Neural progenitor cell (in vitro differentiated cells): ENCODE measurements at regions not wholly inside any gene's neighbourhood (a gene's known extent, or its start where the extent isn't known, plus 50 kb on each side); places are given as distances from the start of the nearest gene placed in this dataset.

Source experiments
- DNase-seq: peaks from one replicate; pipeline ENCODE4 v3.0.0-alpha.2; 2016; ENCODE audit warnings: low spot score
- H2AFZ ChIP-seq: fragments of 200-600 bp; sonication (generic); replicated peaks from 2 replicates; pipeline ENCODE4 v1.6.1; 2016; ENCODE audit warnings: antibody characterized with exemption
- H3F3A ChIP-seq: fragments of 200-600 bp; sonication (generic); 2 replicates; pipeline ENCODE4 v1.6.1; 2016; ENCODE audit warnings: antibody characterized with exemption, low read depth
- H3K27ac ChIP-seq: fragments of 200-600 bp; sonication (generic); 2 replicates; pipeline ENCODE4 v1.5.1; 2016; ENCODE audit warnings: mild to moderate bottlenecking
- H3K27me3 ChIP-seq: fragments of 200-600 bp; sonication (generic); 2 replicates; pipeline ENCODE4 v1.6.1; 2016; ENCODE audit warnings: mild to moderate bottlenecking, moderate library complexity
- H3K36me3 ChIP-seq: fragments of 200-600 bp; sonication (generic); 2 replicates; pipeline ENCODE4 v1.5.1; 2016
- H3K4me1 ChIP-seq: fragments of 200-600 bp; sonication (generic); 2 replicates; pipeline ENCODE4 v1.6.1; 2016; ENCODE audit warnings: mixed run types
- H3K4me2 ChIP-seq: fragments of 200-600 bp; sonication (generic); 2 replicates; pipeline ENCODE4 v1.6.1; 2016
- H3K4me3 ChIP-seq: fragments of 200-600 bp; sonication (generic); 2 replicates; pipeline ENCODE4 v1.5.1; 2016
- H3K79me2 ChIP-seq: fragments of 200-600 bp; sonication (generic); 2 replicates; pipeline ENCODE4 v1.6.1; 2016; ENCODE audit warnings: low read depth
- H3K9ac ChIP-seq: fragments of 200-600 bp; sonication (generic); 2 replicates; pipeline ENCODE4 v1.6.1; 2016
- H3K9me3 ChIP-seq: fragments of 200-600 bp; sonication (generic); 2 replicates; pipeline ENCODE4 v1.5.1; 2016; ENCODE audit warnings: low read depth
- H4K20me1 ChIP-seq: fragments of 200-600 bp; sonication (generic); 2 replicates; pipeline ENCODE4 v1.6.1; 2016; ENCODE audit warnings: low read depth
- H3K27ac Mint-ChIP-seq: 3 replicates; pipeline ENCODE4 v1.8.0; 2021; ENCODE audit warnings: mixed read lengths
- H3K27me3 Mint-ChIP-seq: 2 replicates; pipeline ENCODE4 v1.8.0; 2022; ENCODE audit warnings: low read depth, mild to moderate bottlenecking, inconsistent platforms, moderate library complexity, mixed read lengths; ENCODE audit not compliant: insufficient read depth
- H3K36me3 Mint-ChIP-seq: 3 replicates; pipeline ENCODE4 v1.8.0; 2021; ENCODE audit warnings: mixed read lengths
- H3K4me1 Mint-ChIP-seq: 3 replicates; pipeline ENCODE4 v1.8.0; 2021; ENCODE audit warnings: mixed read lengths
- H3K4me3 Mint-ChIP-seq: 3 replicates; pipeline ENCODE4 v1.8.0; 2021; ENCODE audit warnings: mild to moderate bottlenecking, moderate library complexity, mixed read lengths
- H3K9me3 Mint-ChIP-seq: 3 replicates; pipeline ENCODE4 v1.8.0; 2020; ENCODE audit warnings: mixed read lengths
- CTCF ChIP-seq: fragments of 200-600 bp; sonication (generic); IDR thresholded peaks from 2 replicates; pipeline ENCODE4 v1.5.1; 2017; ENCODE audit warnings: antibody characterized with exemption, mild to moderate bottlenecking
- EZH2 ChIP-seq: fragments of 200-600 bp; sonication (generic); IDR thresholded peaks from 2 replicates; pipeline ENCODE4 v1.6.1; 2017; ENCODE audit warnings: antibody characterized with exemption, mild to moderate bottlenecking, moderate library complexity
- EZH2phosphoT487 ChIP-seq: fragments of 200-600 bp; sonication (generic); IDR thresholded peaks from 2 replicates; pipeline ENCODE4 v1.6.1; 2017; ENCODE audit warnings: antibody characterized with exemption

GRCh38 chr4:100963627-100964026 lies 383.7 kb downstream of the PPP3CA start:
- H3K36me3 Mint-ChIP-seq, result no peaks in the 10 kb centered on the region
- H4K20me1 ChIP-seq, result no peaks in the 10 kb centered on the region
- no peaks in the 10 kb centered on the region for H3F3A ChIP-seq
- H3K4me1 Mint-ChIP-seq, result no peaks in the 10 kb centered on the region
- H3K4me2 ChIP-seq, result no peak overlapping the region
- H3K9me3 ChIP-seq, result no peaks in the 10 kb centered on the region
- DNase-seq, result no peak
- no peak overlapping the region for H3K9ac ChIP-seq
- H3K4me3 ChIP-seq, result no peak overlapping the region
- no peaks in the 10 kb centered on the region for H3K27me3 Mint-ChIP-seq
- H3K27ac ChIP-seq, result no peak overlapping the region
- no peak overlapping the region for H3K4me3 Mint-ChIP-seq
- H2AFZ ChIP-seq, result no peak overlapping the region
- H3K27me3 ChIP-seq, result no peaks in the 10 kb centered on the region
- H3K4me1 ChIP-seq, result peaks cover 4% of the 10 kb centered on the region
- H3K9me3 Mint-ChIP-seq, result peaks cover 2% of the 10 kb centered on the region
- TF ChIP-seq CTCF (no peak), EZH2 (no peak), EZH2phosphoT487 (no peak)
- no peaks in the 10 kb centered on the region for H3K36me3 ChIP-seq
- H3K27ac Mint-ChIP-seq, result no peak overlapping the region
- H3K79me2 ChIP-seq, result no peaks in the 10 kb centered on the region

- no peaks in the 10 kb centered on the region for H3F3A ChIP-seq
- no peak overlapping the region for H3K27ac ChIP-seq
- H3K4me1 ChIP-seq, result peaks cover 4% of the 10 kb centered on the region
- Mint-ChIP-seq H3K36me3 (no peaks in the 10 kb centered on the region), H3K27ac (no peak overlapping the region), H3K27me3 (no peaks in the 10 kb centered on the region), H3K9me3 (peaks cover 2% of the 10 kb centered on the region), H3K4me3 (no peak overlapping the region), H3K4me1 (no peaks in the 10 kb centered on the region)
- H3K9ac ChIP-seq, result no peak overlapping the region
- H3K4me2 ChIP-seq, result no peak overlapping the region
- no peak for DNase-seq
- H3K27me3 ChIP-seq, result no peaks in the 10 kb centered on the region
- no peak overlapping the region for H3K4me3 ChIP-seq
- TF ChIP-seq EZH2phosphoT487 (no peak), EZH2 (no peak), CTCF (no peak)
- no peaks in the 10 kb centered on the region for H3K36me3 ChIP-seq
- H2AFZ ChIP-seq, result no peak overlapping the region
- no peaks in the 10 kb centered on the region for H3K79me2 ChIP-seq
- no peaks in the 10 kb centered on the region for H4K20me1 ChIP-seq
- H3K9me3 ChIP-seq, result no peaks in the 10 kb centered on the region
Observed at GRCh38 chr4:100962698-100963097, 384.6 kb downstream of the PPP3CA start.

GRCh38 chr4:100960232-100960631 lies 387.1 kb downstream of the PPP3CA start:
- no peaks in the 10 kb centered on the region for H3K27me3 ChIP-seq
- TF ChIP-seq CTCF, result no peak
- TF ChIP-seq EZH2phosphoT487, result no peak
- no peak for TF ChIP-seq EZH2
- H3K9me3 ChIP-seq, result no peaks in the 10 kb centered on the region
- no peak overlapping the region for H3K4me3 Mint-ChIP-seq
- no peaks in the 10 kb centered on the region for H4K20me1 ChIP-seq
- no peak overlapping the region for H3K4me3 ChIP-seq
- no peak for DNase-seq
- H3K4me1 ChIP-seq, result peaks cover 4% of the 10 kb centered on the region
- no peak overlapping the region for H2AFZ ChIP-seq
- H3K4me2 ChIP-seq, result no peak overlapping the region
- peaks cover 2% of the 10 kb centered on the region for H3K27me3 Mint-ChIP-seq
- H3K4me1 Mint-ChIP-seq, result no peaks in the 10 kb centered on the region
- H3K9ac ChIP-seq, result no peak overlapping the region
- H3K27ac ChIP-seq, result no peak overlapping the region
- no peaks in the 10 kb centered on the region for H3K36me3 ChIP-seq
- no peaks in the 10 kb centered on the region for H3K9me3 Mint-ChIP-seq
- H3K79me2 ChIP-seq, result no peaks in the 10 kb centered on the region
- H3K36me3 Mint-ChIP-seq, result no peaks in the 10 kb centered on the region
- H3F3A ChIP-seq, result no peaks in the 10 kb centered on the region
- H3K27ac Mint-ChIP-seq, result no peak overlapping the region
